NCI-H1092 treated with DMSO at 0.1 percent for 48 hours (cell line): ENCODE measurements at regions not wholly inside any gene's neighbourhood (a gene's known extent, or its start where the extent isn't known, plus 50 kb on each side); places are given as distances from the start of the nearest gene placed in this dataset.
"Not testable (repeated sequence)": the region's sequence is repeated elsewhere in the genome, so short reads cannot be mapped to it uniquely, and the experiment has no call there.

Source experiments
- DNase-seq: peaks from one replicate; lab custom pipeline; 2025; lab: John Stamatoyannopoulos, UW

- no peak for DNase-seq
Observed at GRCh38 chr19:20388706-20389225, 176.8 kb downstream of the ZNF737 start.

- DNase-seq: no peak
Observed at GRCh38 chr19:20385061-20385460, 180.5 kb downstream of the ZNF737 start.

GRCh38 chr19:20371911-20372310, 193.7 kb downstream of the ZNF737 start:
- DNase-seq: no peak

- not testable (repeated sequence) for DNase-seq
Observed at GRCh38 chr19:20371304-20371703, 194.3 kb downstream of the ZNF737 start.

GRCh38 chr19:20367811-20368294, 197.7 kb downstream of the ZNF737 start:
- peak; percentile 73 for DNase-seq

- DNase-seq: no peak
Observed at GRCh38 chr19:20365146-20365545, 198.1 kb downstream of the ZNF486 start.

- peak; percentile 31 for DNase-seq
Observed at GRCh38 chr19:20359933-20360720, 193.1 kb downstream of the ZNF486 start.

GRCh38 chr19:20358841-20359465, 191.9 kb downstream of the ZNF486 start:
- not testable (repeated sequence) for DNase-seq

- DNase-seq: no peak
Observed at GRCh38 chr19:20357921-20358320, 190.9 kb downstream of the ZNF486 start.

GRCh38 chr19:20351244-20351643, 184.2 kb downstream of the ZNF486 start:
- peak; percentile 8 for DNase-seq

- DNase-seq: no peak
Observed at GRCh38 chr19:20349206-20349605, 182.2 kb downstream of the ZNF486 start.

GRCh38 chr19:20339444-20339843, 172.4 kb downstream of the ZNF486 start:
- DNase-seq: no peak

- DNase-seq: no peak
Observed at GRCh38 chr19:20334760-20335159, 167.7 kb downstream of the ZNF486 start.

- DNase-seq: no peak
Observed at GRCh38 chr19:20333508-20333907, 166.5 kb downstream of the ZNF486 start.

GRCh38 chr19:20325151-20325550, 158.1 kb downstream of the ZNF486 start:
- DNase-seq: no peak

- DNase-seq: peak; percentile 4
Observed at GRCh38 chr19:20321139-20321763, 154.2 kb downstream of the ZNF486 start.

- no peak for DNase-seq
Observed at GRCh38 chr19:20320191-20320590, 153.2 kb downstream of the ZNF486 start.

GRCh38 chr19:20318616-20319015, 151.6 kb downstream of the ZNF486 start:
- no peak for DNase-seq

GRCh38 chr19:20315543-20315942, 148.5 kb downstream of the ZNF486 start:
- peak; percentile 25 for DNase-seq

GRCh38 chr19:20313894-20314293, 146.9 kb downstream of the ZNF486 start:
- DNase-seq: no peak

GRCh38 chr19:20307127-20307526, 140.1 kb downstream of the ZNF486 start:
- no peak for DNase-seq

- not testable (repeated sequence) for DNase-seq
Observed at GRCh38 chr19:20296314-20296713, 129.3 kb downstream of the ZNF486 start.

GRCh38 chr19:20294181-20294580, 127.2 kb downstream of the ZNF486 start:
- DNase-seq: no peak
